ENCODE measurements at regions not wholly inside any gene's neighbourhood (a gene's known extent, or its start where the extent isn't known, plus 50 kb on each side); places are given as distances from the start of the nearest gene placed in this dataset.

DNA sequence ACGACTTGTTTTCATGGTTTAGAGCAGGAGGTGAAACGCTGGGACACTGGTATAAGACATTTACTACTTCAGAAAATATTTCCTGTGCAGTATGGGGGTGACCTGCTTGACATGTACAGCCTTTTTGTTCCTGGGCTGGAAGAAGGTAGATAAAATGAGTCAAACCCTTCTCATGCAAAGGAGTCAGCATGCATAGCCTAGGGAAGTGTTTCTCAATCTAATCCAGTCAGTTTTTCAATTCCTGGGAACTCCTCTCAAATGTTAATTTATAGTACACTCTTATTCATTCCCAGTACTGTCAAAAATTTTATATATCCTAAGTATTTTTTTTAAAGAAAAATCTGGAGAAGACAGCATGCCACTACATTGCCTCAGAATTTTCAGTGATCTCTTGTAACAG is 154.7 kb upstream of the GUCY1A2 start:
- intact Hi-C loops (cut with DNase I, micrococcal nuclease), result no loop called here
- ATAC-seq, result no peak
- DNase-seq, result no peak

DNA sequence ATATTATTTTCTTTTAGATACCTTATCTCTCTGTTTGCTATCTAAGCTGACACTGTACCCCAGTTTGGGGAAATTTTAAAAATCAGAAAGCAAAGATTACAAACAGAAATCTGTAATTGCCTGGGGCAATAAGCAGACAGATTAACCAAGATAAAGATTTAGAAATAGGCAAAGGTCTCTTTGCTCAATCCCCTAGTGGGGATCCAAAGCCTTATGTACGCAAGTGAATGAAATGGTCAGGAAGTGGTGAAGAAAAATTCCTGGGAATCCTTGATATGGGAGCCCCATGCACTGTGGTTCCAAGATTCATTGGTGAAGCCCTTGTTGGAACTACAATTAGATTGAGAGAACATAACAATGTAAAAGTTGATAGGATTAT is 139.5 kb upstream of the GUCY1A2 start:
- no peak for ATAC-seq
- intact Hi-C loops (cut with DNase I, micrococcal nuclease), result no loop called here
- DNase-seq, result no peak

GRCh38 chr11:107157146-107157808 is 139.0 kb upstream of the GUCY1A2 start:
- ATAC-seq (no peak), DNase-seq (no peak)
- intact Hi-C loops (cut with DNase I, micrococcal nuclease), result no loop called here

- no peak for ATAC-seq
- DNase-seq, result no peak
- intact Hi-C loops (cut with DNase I, micrococcal nuclease), result no loop called here
Observed at GRCh38 chr11:107151579-107151978, 133.3 kb upstream of the GUCY1A2 start.

DNA sequence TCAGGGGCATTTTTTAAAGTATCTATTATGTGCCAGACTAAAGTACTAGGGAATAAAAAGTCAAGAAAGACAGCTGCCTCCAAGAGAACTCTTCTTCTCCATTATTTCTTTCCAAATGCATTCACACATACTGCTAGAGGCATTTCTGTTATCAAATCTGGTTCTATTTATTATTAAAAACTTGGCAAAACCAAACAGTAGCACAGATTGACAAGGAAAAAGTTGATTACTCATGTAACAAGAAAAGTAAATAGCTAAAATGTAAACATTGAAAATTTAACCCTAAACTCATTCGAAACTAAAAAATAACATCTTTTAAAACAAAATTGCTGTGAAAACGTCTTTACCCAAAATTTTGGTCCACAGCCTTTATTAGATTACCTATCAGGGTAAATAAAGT is 132.9 kb upstream of the GUCY1A2 start:
- DNase-seq, result no peak
- intact Hi-C loops (cut with DNase I, micrococcal nuclease), result no loop called here
- no peak for ATAC-seq

GRCh38 chr11:107140983-107141382 is 122.7 kb upstream of the GUCY1A2 start:
- ATAC-seq (no peak), DNase-seq (no peak)
- intact Hi-C loops (cut with DNase I, micrococcal nuclease), result no loop called here

- intact Hi-C loops (cut with DNase I, micrococcal nuclease), result no loop called here
- DNase-seq, result no peak
- no peak for ATAC-seq
Observed at GRCh38 chr11:107139396-107139795, 121.1 kb upstream of the GUCY1A2 start.

DNA sequence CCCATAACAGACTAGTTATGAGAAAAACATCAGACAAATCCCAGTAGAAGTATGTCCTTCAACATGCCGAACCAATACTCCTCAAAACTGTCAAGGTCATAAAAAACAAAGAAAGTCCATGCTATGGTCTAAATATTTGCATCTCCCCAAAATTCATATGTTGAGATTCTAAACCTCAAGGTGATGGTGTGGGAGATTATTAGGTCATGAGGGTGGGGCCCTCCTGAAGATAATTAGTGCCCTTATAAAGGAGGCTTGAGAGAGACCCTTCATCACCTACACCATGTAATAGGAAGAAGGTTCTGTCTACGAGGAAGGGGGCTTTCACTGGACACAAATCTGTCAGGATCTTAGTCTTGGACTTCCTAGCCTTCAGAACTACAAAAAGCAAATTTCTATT is 118.6 kb upstream of the GUCY1A2 start:
- ATAC-seq, result no peak
- intact Hi-C loops (cut with DNase I, micrococcal nuclease), result no loop called here
- no peak for DNase-seq

- no peak for DNase-seq
- no peak for ATAC-seq
- intact Hi-C loops (cut with DNase I, micrococcal nuclease), result no loop called here
Observed at GRCh38 chr11:107131756-107132155, 113.5 kb upstream of the GUCY1A2 start.

DNA sequence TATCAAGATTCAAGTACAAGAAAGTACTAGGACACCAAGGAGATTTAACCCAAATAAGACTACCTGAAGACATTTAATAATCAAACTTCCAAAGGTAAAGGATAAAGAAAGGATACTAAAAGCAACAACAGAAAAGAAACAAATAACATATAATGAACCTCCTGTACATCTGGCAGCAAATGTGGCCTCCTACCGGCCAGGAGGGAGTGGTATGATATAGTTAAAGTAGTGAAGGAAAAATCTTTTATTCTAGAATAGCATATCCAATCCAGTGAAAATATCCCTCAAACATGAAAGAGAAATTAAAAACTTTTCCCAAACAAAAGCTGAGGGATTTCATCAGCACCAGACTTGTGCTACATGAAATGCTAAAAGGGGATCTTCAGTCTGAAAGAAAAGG is 104.7 kb upstream of the GUCY1A2 start:
- intact Hi-C loops (cut with DNase I, micrococcal nuclease), result no loop called here
- ATAC-seq (no peak), DNase-seq (no peak)

DNA sequence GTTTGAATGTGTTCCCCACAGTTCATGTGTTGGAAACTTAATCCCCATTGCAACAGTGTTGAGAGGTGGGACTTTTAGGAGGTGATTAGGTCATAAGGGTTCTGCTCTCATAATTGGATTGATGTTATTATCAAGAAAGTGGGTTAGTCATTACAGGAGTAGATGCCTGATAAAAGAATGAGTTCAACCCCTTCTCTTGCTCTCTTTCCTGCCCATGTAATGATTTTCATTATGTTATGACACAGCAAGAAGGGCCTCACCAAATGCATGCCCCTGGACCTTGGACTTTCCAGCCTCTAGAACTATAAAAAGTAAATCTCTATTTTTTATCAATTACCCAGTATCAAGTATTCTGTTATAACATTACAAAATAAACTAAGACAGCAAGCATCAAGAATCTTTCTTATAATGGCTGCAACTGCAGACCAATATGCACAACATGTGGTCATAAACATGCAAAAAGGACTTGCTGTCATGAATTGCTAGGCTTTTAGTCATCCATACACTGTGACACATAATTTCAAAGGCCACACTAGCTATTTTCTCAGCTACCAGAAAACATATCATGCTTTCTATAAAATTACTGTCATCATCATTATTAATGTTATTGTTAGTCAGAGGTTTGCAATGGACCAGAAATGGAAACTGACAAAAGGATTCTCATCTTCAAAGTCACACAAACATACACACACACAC is 99.9 kb upstream of the GUCY1A2 start:
- intact Hi-C loops (cut with DNase I, micrococcal nuclease), result no loop called here
- DNase-seq (no peak), ATAC-seq (no peak)

GRCh38 chr11:107116358-107116757 is 98.1 kb upstream of the GUCY1A2 start:
- no peak for DNase-seq
- ATAC-seq, result no peak
- intact Hi-C loops (cut with DNase I, micrococcal nuclease), result no loop called here

GRCh38 chr11:107102692-107103477 is 84.6 kb upstream of the GUCY1A2 start:
- DNase-seq, result no peak
- ATAC-seq, result no peak
- intact Hi-C loops (cut with DNase I, micrococcal nuclease), result no loop called here

- ATAC-seq (no peak), DNase-seq (no peak)
- intact Hi-C loops (cut with DNase I, micrococcal nuclease), result no loop called here
Observed at GRCh38 chr11:107092667-107093066, 74.4 kb upstream of the GUCY1A2 start.

DNA sequence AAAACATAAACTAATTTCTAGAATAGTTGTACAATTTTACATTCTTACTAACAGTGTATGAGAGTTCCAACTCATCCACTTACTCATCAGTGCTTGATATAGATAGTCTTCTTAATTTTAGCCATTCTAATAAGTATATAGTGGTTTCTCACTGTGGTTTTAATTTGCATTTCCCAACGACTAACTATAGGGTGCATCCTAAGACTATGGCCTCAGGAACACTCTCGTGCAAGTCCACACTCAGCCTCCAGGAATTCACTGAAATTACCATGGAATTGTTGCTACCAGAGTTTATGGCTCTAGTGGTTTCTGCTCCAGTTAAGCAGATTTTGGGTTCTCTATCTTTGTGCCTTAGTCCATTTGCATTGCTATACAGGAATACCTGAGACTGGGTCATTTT is 60.1 kb upstream of the GUCY1A2 start:
- DNase-seq (no peak), ATAC-seq (no peak)
- intact Hi-C loops (cut with DNase I, micrococcal nuclease), result no loop called here

DNA sequence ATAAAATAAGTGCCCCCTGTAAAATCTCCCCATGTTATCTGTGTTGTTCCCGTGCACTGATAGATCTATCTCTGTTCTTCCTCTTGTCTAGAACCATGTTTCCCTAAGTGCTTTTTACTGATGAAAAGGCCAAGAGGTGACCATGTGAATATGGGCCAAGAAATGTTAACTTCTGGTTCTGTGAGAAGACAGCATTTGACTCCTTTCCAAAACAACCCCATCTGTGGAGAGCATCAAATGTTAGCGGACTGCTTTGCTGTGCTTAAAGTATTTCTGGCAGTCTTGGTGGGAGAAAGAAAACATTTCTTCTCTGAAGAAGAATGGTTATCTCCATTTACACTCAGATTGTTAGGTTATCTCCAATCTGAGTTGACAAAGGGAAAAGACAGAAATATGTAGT is 58.6 kb upstream of the GUCY1A2 start:
- no peak for ATAC-seq
- intact Hi-C loops (cut with DNase I, micrococcal nuclease), result no loop called here
- no peak for DNase-seq

GRCh38 chr11:107071129-107071528 is 52.9 kb upstream of the GUCY1A2 start:
- DNase-seq (no peak), ATAC-seq (no peak)
- intact Hi-C loops (cut with DNase I, micrococcal nuclease), result no loop called here
